ENCODE measurements at regions not wholly inside any gene's neighbourhood (a gene's known extent, or its start where the extent isn't known, plus 50 kb on each side); places are given as distances from the start of the nearest gene placed in this dataset.

DNA sequence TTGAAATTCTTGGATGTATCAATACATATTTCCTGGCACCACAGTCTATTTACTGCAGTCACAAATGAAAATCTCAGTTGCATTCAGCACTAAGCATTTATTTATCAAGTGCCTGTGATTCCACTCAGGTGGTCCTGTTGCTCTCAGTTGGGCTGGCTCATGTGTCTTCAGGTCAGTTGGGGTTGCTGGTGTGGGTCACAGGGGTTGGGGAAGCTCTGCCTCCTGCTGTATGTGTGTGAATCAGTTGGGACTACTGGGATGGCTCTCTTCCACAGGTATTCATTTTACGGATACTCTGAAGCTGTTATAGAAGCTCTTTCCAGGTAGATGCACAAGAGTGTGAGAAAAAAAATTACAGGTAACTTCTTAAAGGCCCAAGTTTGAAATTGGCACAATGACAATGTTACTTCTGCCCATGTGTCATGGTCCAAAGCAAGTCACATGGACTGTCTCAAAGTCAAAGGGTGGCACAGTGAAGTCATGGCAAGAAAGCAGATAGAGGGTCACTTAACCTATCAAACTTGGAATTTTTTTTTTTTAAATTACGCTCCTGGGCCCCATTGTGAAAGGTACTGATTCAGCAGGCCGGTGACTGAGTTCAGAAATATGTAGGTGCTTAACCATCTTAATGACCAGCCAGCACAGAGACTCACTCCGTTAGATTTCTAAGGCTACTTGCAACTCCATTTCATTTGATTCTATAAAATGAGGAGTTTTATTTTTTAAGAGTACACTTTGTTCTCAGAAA lies 249.2 kb upstream of the GCFC2 start (continued):
- TF ChIP-seq CBX3 (IDR thresholded peaks at IDR 0.05; ENCODE audit: low read depth), result no peak
- TF ChIP-seq, protein P1, sequence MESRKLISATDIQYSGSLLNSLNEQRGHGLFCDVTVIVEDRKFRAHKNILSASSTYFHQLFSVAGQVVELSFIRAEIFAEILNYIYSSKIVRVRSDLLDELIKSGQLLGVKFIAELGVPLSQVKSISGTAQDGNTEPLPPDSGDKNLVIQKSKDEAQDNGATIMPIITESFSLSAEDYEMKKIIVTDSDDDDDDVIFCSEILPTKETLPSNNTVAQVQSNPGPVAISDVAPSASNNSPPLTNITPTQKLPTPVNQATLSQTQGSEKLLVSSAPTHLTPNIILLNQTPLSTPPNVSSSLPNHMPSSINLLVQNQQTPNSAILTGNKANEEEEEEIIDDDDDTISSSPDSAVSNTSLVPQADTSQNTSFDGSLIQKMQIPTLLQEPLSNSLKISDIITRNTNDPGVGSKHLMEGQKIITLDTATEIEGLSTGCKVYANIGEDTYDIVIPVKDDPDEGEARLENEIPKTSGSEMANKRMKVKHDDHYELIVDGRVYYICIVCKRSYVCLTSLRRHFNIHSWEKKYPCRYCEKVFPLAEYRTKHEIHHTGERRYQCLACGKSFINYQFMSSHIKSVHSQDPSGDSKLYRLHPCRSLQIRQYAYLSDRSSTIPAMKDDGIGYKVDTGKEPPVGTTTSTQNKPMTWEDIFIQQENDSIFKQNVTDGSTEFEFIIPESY (IDR thresholded peaks at IDR 0.05; ENCODE audit: extremely low read depth, insufficient replicate concordance, low read length), result no peak
- TF ChIP-seq CEBPB (IDR thresholded peaks at IDR 0.05; ENCODE audit: low read depth), result no peak
- TF ChIP-seq POLR2AphosphoS5 (IDR thresholded peaks at IDR 0.05; ENCODE audit: low read depth, low read length), result no peak
- TF ChIP-seq, protein P2, sequence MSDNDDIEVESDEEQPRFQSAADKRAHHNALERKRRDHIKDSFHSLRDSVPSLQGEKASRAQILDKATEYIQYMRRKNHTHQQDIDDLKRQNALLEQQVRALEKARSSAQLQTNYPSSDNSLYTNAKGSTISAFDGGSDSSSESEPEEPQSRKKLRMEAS (IDR thresholded peaks at IDR 0.05), result no peak

DNA sequence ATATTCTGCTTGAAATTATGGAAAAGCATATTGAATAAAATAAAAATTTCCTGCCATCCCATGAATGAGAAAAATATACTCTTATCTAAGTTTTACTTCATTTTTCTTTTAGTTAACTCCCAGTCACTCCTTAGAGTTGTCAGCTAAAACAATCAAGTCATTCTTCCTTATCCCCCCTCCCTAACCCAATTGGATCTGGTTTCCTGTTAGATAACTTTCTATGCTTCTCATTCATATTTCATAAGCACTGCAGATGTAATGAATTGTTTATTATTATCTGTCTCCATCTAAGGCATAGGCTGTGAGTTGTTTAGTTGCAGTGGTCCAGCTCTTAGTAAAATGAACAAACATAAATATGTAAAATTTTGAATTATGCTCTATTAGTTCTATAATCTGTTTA lies 244.0 kb upstream of the GCFC2 start:
- Histone ChIP-seq H3K9ac (ENCODE audit: low read length) (no peak overlapping the region), H2AFZ (ENCODE audit: low read depth, low read length, poor library complexity, severe bottlenecking) (no peak overlapping the region), H3K27ac (ENCODE audit: low read depth, low read length) (no peak overlapping the region), H3K9me2 (ENCODE audit: insufficient read depth) (no peaks in the 10 kb centered on the region), H3K4me2 (ENCODE audit: low read length) (no peak overlapping the region), H3K79me2 (ENCODE audit: insufficient read depth, low read length) (no peaks in the 10 kb centered on the region), H3K4me3 (replicated peaks in 1 of 2; ENCODE audit: low read depth in 1 of 2, low read length in 2 of 2) (no peak overlapping the region), H3K4me1 (ENCODE audit: control insufficient read depth in 1 of 2, insufficient read depth in 2 of 2, low read length in 2 of 2) (no peaks in the 10 kb centered on the region), H4K20me1 (ENCODE audit: insufficient read depth) (no peaks in the 10 kb centered on the region), H3K36me3 (ENCODE audit: control insufficient read depth in 1 of 2, insufficient read depth in 2 of 2, low read length in 2 of 2) (no peaks in the 10 kb centered on the region), H3K9me3 (ENCODE audit: control insufficient read depth in 1 of 2, insufficient read depth in 1 of 2, low read depth in 1 of 2, low read length in 2 of 2) (peaks cover under 1 to 10% of the 10 kb centered on the region in 2 experiments; a peak in 2 of 4 replicates), H3K27me3 (ENCODE audit: insufficient read depth, low read length) (no peaks in the 10 kb centered on the region)
- intact Hi-C loops (cut with micrococcal nuclease), result no loop called here
- no TSS peak for BruUV-seq (replicated peaks)
- CTCF ChIA-PET, result no interaction called here
- POLR2A ChIA-PET, result no interaction called here
- no peak for DNase-seq (ENCODE audit: low read depth, low spot score)
- no peak for ATAC-seq
- RAD21 ChIA-PET (ENCODE audit: low non-redundant PET in 1 of 2, low total read pairs in 2 of 2, uncharacterized antibody in 2 of 2, unreplicated experiment in 2 of 2), result no interaction called here
- TF ChIP-seq SRF (IDR thresholded peaks at IDR 0.05; ENCODE audit: low read depth), result no peak
- no peak for TF ChIP-seq TCF7L2 (IDR thresholded peaks at IDR 0.05; ENCODE audit: borderline replicate concordance, extremely low read depth, insufficient read depth, insufficient read length)
- TF ChIP-seq POLR2A (IDR thresholded peaks at IDR 0.05; ENCODE audit: borderline replicate concordance, extremely low read depth, insufficient read depth, insufficient read length), result no peak
- TF ChIP-seq CEBPB (IDR thresholded peaks at IDR 0.05; ENCODE audit: low read depth), result no peak
- TF ChIP-seq ZNF274 (IDR thresholded peaks at IDR 0.05; ENCODE audit: low read depth, low read length), result no peak
- no peak for TF ChIP-seq JUND (IDR thresholded peaks at IDR 0.05)
- TF ChIP-seq YY1 (IDR thresholded peaks at IDR 0.05; ENCODE audit: extremely low read depth, insufficient replicate concordance, low read depth, low read length), result no peak
- TF ChIP-seq EZH2 (IDR thresholded peaks at IDR 0.05), result no peak
- no peak for TF ChIP-seq ZFX (IDR thresholded peaks at IDR 0.05)
- no peak for TF ChIP-seq SP1 (IDR thresholded peaks at IDR 0.05; ENCODE audit: low read depth)
- TF ChIP-seq ELF1 (IDR thresholded peaks at IDR 0.05; ENCODE audit: borderline replicate concordance, low read depth), result no peak
- TF ChIP-seq POLR2AphosphoS5 (IDR thresholded peaks at IDR 0.05; ENCODE audit: low read depth, low read length), result no peak
- no peak for TF ChIP-seq EZH2phosphoT487 (IDR thresholded peaks at IDR 0.05; ENCODE audit: borderline replicate concordance)
- TF ChIP-seq EGR1 (IDR thresholded peaks at IDR 0.05; ENCODE audit: low read depth), result no peak
